PC-3 (cell line): ENCODE measurements at regions not wholly inside any gene's neighbourhood (a gene's known extent, or its start where the extent isn't known, plus 50 kb on each side); places are given as distances from the start of the nearest gene placed in this dataset.

Experiments
- ATAC-seq: fragments of 200-7000 bp; cut with Tn5 transposase; 2 replicates; pipeline ENCODE4 v1.9.1; 2020; ENCODE audit warnings: mild to moderate bottlenecking, moderate library complexity
- BruUV-seq: library from RNA; stranded (reverse); fragments of 400-500 nt; replicated peaks from 2 replicates; lab custom pipeline; 2021; lab: Mats Ljungman, UMichigan
- CTCF ChIA-PET: fragments of 300-600 bp; sonication (Branson Sonifier 250); formaldehyde crosslinking; loops from one replicate; lab custom pipeline; 2022; ENCODE audit warnings: antibody characterized with exemption; lab: Charles Lee
- POLR2A ChIA-PET: fragments of 300-600 bp; sonication (Branson Sonifier 250); formaldehyde crosslinking; loops from one replicate; lab custom pipeline; 2022; ENCODE audit warnings: antibody characterized with exemption; ENCODE audit not compliant: unreplicated experiment; lab: Charles Lee
- DNase-seq: peaks from one replicate; pipeline ENCODE4 v3.0.0-alpha.2; 2015
- H2AFZ ChIP-seq: fragments of 300-600 bp; sonication (generic); 2 replicates; pipeline ENCODE4 v1.6.0; 2016; ENCODE audit warnings: antibody characterized with exemption, low read length
- H3F3A ChIP-seq: fragments of 300-600 bp; sonication (generic); one replicate; pipeline ENCODE4 v1.6.0; 2017; ENCODE audit warnings: antibody characterized with exemption, low read length, control low read depth, mild to moderate bottlenecking; ENCODE audit not compliant: unreplicated experiment
- H3K27ac ChIP-seq: fragments of 300-600 bp; sonication (generic); 2 replicates; pipeline ENCODE4 v1.5.1; 2016; ENCODE audit warnings: mild to moderate bottlenecking, low read length
- H3K27me3 ChIP-seq: fragments of 300-600 bp; sonication (generic); 2 replicates; pipeline ENCODE4 v1.6.1; 2016; ENCODE audit warnings: low read length, mixed read lengths
- H3K36me3 ChIP-seq: fragments of 300-600 bp; sonication (generic); 2 replicates; pipeline ENCODE4 v1.6.1; 2016; ENCODE audit warnings: low read depth, mixed run types, low read length, mixed read lengths
- H3K4me1 ChIP-seq: fragments of 300-600 bp; sonication (generic); 2 replicates; pipeline ENCODE4 v1.5.1; 2016; ENCODE audit warnings: low read length; ENCODE audit not compliant: insufficient read depth
- H3K4me2 ChIP-seq: fragments of 300-600 bp; sonication (generic); 2 replicates; pipeline ENCODE4 v1.6.0; 2016; ENCODE audit warnings: low read length
- H3K4me3 ChIP-seq: fragments of 300-600 bp; sonication (generic); 2 replicates; pipeline ENCODE4 v1.5.1; 2016; ENCODE audit warnings: mild to moderate bottlenecking, low read length, mixed read lengths
- H3K79me2 ChIP-seq: fragments of 300-600 bp; sonication (generic); 2 replicates; pipeline ENCODE4 v1.6.1; 2017; ENCODE audit warnings: low read length, mixed read lengths
- H3K9ac ChIP-seq: fragments of 300-600 bp; sonication (generic); 2 replicates; pipeline ENCODE4 v1.6.0; 2016; ENCODE audit warnings: mild to moderate bottlenecking, low read length
- H3K9me2 ChIP-seq: fragments of 300-600 bp; sonication (generic); replicated peaks from 2 replicates; pipeline ENCODE4 v1.6.1; 2016; ENCODE audit warnings: mixed run types, low read length, mixed read lengths
- H3K9me3 ChIP-seq: fragments of 300-600 bp; sonication (generic); 2 replicates; pipeline ENCODE4 v1.6.1; 2016; ENCODE audit warnings: low read length, mixed read lengths
- H4K20me1 ChIP-seq: fragments of 300-600 bp; sonication (generic); 2 replicates; pipeline ENCODE4 v1.6.1; 2016; ENCODE audit warnings: low read length, mixed read lengths
- EZH2 ChIP-seq: fragments of 300-600 bp; sonication (generic); IDR thresholded peaks from one replicate; pipeline ENCODE4 v1.6.1; 2017; ENCODE audit warnings: antibody characterized with exemption, mild to moderate bottlenecking, low read length; ENCODE audit not compliant: unreplicated experiment
- EZH2phosphoT487 ChIP-seq: fragments of 300-600 bp; sonication (generic); IDR thresholded peaks from 2 replicates; pipeline ENCODE4 v1.6.1; 2018; ENCODE audit warnings: mild to moderate bottlenecking, antibody characterized with exemption, low read length, borderline replicate concordance
- intact Hi-C: fragments of 100-400 bp; cut with micrococcal nuclease; formaldehyde crosslinking; loops from 2 replicates; pipeline ENCODE4 v1.9.0; 2023
- TF ChIP-seq, protein P1 (sequence below): fragments of 300-600 bp; sonication (generic); conservative IDR thresholded peaks from 2 replicates; pipeline ENCODE4 v1.5.1; 2017; ENCODE audit warnings: antibody characterized with exemption, low read depth, mild to moderate bottlenecking, low read length

DNA sequence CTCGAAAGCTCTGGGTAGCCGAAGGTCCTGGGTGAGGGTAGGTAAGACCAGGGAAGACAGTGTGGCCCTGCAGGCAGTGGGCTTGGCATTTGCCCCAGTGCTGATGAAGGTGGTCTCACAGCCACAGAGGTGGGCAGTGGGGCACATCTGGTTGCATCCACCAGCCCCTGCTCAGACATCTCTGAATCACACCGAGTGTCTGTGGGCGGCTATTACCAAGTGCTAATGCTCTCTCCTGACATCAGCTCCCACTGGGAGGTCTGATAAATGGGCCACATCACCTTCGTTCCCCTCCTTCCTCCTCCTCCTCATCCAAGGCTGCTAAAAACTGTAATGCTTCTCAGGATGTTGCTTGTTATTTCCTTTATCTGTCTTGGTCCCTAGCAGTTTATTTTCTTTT lies 330.9 kb upstream of the COBL start:
- intact Hi-C loops: no loop called here
- ChIA-PET CTCF (no interaction called here), POLR2A (no interaction called here)
- H3K9me3 ChIP-seq: no peaks in the 10 kb centered on the region
- no peak overlapping the region for H3K4me2 ChIP-seq
- no peaks in the 10 kb centered on the region for H3K9me2 ChIP-seq
- no peaks in the 10 kb centered on the region for H3F3A ChIP-seq
- no peak overlapping the region for H2AFZ ChIP-seq
- no peak overlapping the region for H3K27ac ChIP-seq
- TF ChIP-seq, protein P1, sequence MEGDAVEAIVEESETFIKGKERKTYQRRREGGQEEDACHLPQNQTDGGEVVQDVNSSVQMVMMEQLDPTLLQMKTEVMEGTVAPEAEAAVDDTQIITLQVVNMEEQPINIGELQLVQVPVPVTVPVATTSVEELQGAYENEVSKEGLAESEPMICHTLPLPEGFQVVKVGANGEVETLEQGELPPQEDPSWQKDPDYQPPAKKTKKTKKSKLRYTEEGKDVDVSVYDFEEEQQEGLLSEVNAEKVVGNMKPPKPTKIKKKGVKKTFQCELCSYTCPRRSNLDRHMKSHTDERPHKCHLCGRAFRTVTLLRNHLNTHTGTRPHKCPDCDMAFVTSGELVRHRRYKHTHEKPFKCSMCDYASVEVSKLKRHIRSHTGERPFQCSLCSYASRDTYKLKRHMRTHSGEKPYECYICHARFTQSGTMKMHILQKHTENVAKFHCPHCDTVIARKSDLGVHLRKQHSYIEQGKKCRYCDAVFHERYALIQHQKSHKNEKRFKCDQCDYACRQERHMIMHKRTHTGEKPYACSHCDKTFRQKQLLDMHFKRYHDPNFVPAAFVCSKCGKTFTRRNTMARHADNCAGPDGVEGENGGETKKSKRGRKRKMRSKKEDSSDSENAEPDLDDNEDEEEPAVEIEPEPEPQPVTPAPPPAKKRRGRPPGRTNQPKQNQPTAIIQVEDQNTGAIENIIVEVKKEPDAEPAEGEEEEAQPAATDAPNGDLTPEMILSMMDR: no peak
- TF ChIP-seq EZH2 (no peak), EZH2phosphoT487 (no peak)
- H3K27me3 ChIP-seq: peaks cover 8% of the 10 kb centered on the region
- no TSS peak for BruUV-seq
- H3K36me3 ChIP-seq: no peaks in the 10 kb centered on the region
- ATAC-seq (no peak), DNase-seq (no peak)
- H3K4me3 ChIP-seq: no peak overlapping the region
- no peaks in the 10 kb centered on the region for H3K79me2 ChIP-seq
- H4K20me1 ChIP-seq: no peaks in the 10 kb centered on the region
- no peak overlapping the region for H3K9ac ChIP-seq
- H3K4me1 ChIP-seq: no peaks in the 10 kb centered on the region

DNA sequence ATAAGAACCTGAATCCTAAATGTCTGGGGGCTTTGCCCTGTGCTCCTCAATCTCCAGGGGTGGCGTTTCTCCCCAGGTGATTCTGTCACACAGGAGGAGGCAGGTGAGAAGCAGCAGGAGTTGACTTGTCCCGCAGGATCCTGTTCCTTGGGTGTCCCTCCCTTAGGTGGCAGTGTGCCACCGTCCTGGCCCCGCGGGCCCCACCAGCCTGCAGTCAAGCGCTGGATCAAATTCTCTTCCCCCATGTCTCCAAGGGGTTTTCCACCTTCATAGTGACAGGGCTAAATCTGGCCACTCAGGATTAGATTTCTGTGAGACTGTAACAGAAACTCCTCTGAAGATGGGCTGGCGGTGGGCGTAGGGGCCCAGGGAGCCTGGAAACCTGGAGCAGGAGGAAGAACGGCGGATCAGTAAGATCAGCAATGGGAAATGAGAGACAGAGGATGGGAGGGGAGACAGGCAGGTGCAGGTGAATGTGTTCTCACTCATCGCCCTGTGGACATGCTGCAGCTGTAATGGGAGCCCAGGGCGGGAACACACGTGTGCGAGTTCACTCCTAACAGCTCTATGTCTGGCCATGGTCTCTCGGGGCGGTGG lies 329.2 kb upstream of the COBL start:
- H3K79me2 ChIP-seq: no peaks in the 10 kb centered on the region
- no peaks in the 10 kb centered on the region for H3F3A ChIP-seq
- intact Hi-C loops: no loop called here
- no peaks in the 10 kb centered on the region for H3K9me3 ChIP-seq
- no peak overlapping the region for H3K4me2 ChIP-seq
- H3K27me3 ChIP-seq: peaks cover 8% of the 10 kb centered on the region
- H2AFZ ChIP-seq: no peak overlapping the region
- no peak overlapping the region for H3K9ac ChIP-seq
- no peak overlapping the region for H3K27ac ChIP-seq
- ATAC-seq (no peak), DNase-seq (no peak)
- H3K36me3 ChIP-seq: no peaks in the 10 kb centered on the region
- POLR2A ChIA-PET: no interaction called here
- no TSS peak for BruUV-seq
- H3K4me3 ChIP-seq: no peak overlapping the region
- H4K20me1 ChIP-seq: no peaks in the 10 kb centered on the region
- CTCF ChIA-PET: no interaction called here
- TF ChIP-seq EZH2: no peak
- no peak for TF ChIP-seq EZH2phosphoT487
- TF ChIP-seq, protein P1: no peak
- no peaks in the 10 kb centered on the region for H3K4me1 ChIP-seq
- no peaks in the 10 kb centered on the region for H3K9me2 ChIP-seq

DNA sequence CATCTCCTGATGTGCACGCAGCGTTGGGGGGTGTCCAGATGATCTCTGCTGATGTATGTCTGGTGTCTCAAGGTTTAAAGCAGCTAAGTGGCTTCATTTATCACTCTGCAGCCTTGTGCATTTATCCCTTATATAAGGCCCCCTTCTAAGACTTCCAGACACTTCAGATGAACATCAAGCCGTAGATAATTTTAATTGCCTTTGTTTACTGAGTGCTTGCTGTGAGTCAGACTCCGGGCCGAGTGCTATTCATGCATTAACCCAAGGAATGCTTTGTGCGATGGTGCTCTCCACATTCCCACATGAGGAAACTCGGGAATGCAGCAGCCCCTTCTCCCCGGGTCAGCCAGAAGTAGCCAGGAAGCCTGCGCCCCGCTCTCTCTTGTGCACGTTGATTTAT lies 328.6 kb upstream of the COBL start:
- H3K4me1 ChIP-seq: no peaks in the 10 kb centered on the region
- no peak overlapping the region for H3K9ac ChIP-seq
- TF ChIP-seq EZH2phosphoT487 (no peak), EZH2 (no peak)
- TF ChIP-seq, protein P1: no peak
- DNase-seq: no peak
- no peak for ATAC-seq
- ChIA-PET POLR2A (no interaction called here), CTCF (no interaction called here)
- H2AFZ ChIP-seq: no peak overlapping the region
- H4K20me1 ChIP-seq: no peaks in the 10 kb centered on the region
- intact Hi-C loops: no loop called here
- H3K4me2 ChIP-seq: no peak overlapping the region
- no peaks in the 10 kb centered on the region for H3K36me3 ChIP-seq
- H3K4me3 ChIP-seq: no peak overlapping the region
- H3K9me3 ChIP-seq: no peaks in the 10 kb centered on the region
- peaks cover 11% of the 10 kb centered on the region for H3K27me3 ChIP-seq
- H3K27ac ChIP-seq: no peak overlapping the region
- no peaks in the 10 kb centered on the region for H3K9me2 ChIP-seq
- no TSS peak for BruUV-seq
- H3K79me2 ChIP-seq: no peaks in the 10 kb centered on the region
- no peaks in the 10 kb centered on the region for H3F3A ChIP-seq
